GM12878 (cell line): ENCODE measurements at regions not wholly inside any gene's neighbourhood (a gene's known extent, or its start where the extent isn't known, plus 50 kb on each side); places are given as distances from the start of the nearest gene placed in this dataset.

Experiments used
- ATAC-seq: fragments of 200-7000 bp; cut with Tn5 transposase; 3 replicates; pipeline ENCODE4 v1.9.1; 2020; ENCODE audit warnings: mild to moderate bottlenecking, moderate library complexity
- BruUV-seq: library from RNA; stranded (reverse); fragments of 400-500 nt; replicated peaks from 2 replicates; lab custom pipeline; 2021; lab: Mats Ljungman, UMichigan
- CTCF ChIA-PET: fragments of 300-600 bp; sonication (Branson Sonifier 250); formaldehyde crosslinking; extraction: SDS; loops from one replicate; lab custom pipeline; 2021; ENCODE audit warnings: inconsistent platforms; lab: Yijun Ruan, JAX
- POLR2A ChIA-PET: fragments of 350-600 bp; formaldehyde crosslinking; extraction: SDS; loops from one replicate; lab custom pipeline; 2021; ENCODE audit warnings: inconsistent platforms; lab: Charles Lee
- RAD21 ChIA-PET: fragments of 300-600 bp; sonication (Branson Sonifier 250); formaldehyde crosslinking; loops from one replicate; lab custom pipeline; 2023; ENCODE audit warnings: antibody characterized with exemption; ENCODE audit not compliant: unreplicated experiment; lab: Charles Lee
- SMC1A ChIA-PET: fragments of 300-600 bp; sonication (Branson Sonifier 250); formaldehyde crosslinking; loops from one replicate; lab custom pipeline; 2023; ENCODE audit not compliant: unreplicated experiment, uncharacterized antibody; lab: Charles Lee
- DNase-seq: peaks from one replicate; pipeline ENCODE4 v3.0.0-alpha.2; 2011; ENCODE audit warnings: low read depth, low spot score
- FAIRE-seq: peaks from 3 replicates; lab custom pipeline; 2011; peaks lifted over from hg19 to GRCh38; lab: Jason Lieb, UNC
- H2AFZ ChIP-seq: 2 replicates; pipeline ENCODE4 v1.6.0; 2011; ENCODE audit warnings: low read depth, low read length, control low read depth; ENCODE audit not compliant: control insufficient read depth
- H3K27ac ChIP-seq: 2 replicates; pipeline ENCODE4 v1.5.1; 2011; ENCODE audit warnings: control low read depth; ENCODE audit not compliant: control insufficient read depth, insufficient read depth
- H3K27me3 ChIP-seq, 2 experiments: replicated peaks in 1 of 2; 2 replicates each; pipeline versions ENCODE4 v1.6.0 to v1.6.1; 2011; ENCODE audit warnings: low read length in 1 of 2; ENCODE audit not compliant: control insufficient read depth in 2 of 2, insufficient read depth in 2 of 2
- H3K36me3 ChIP-seq, 2 experiments: 2 replicates each; pipeline ENCODE4 v1.5.1; 2011; ENCODE audit warnings: low read length in 1 of 2; ENCODE audit not compliant: control insufficient read depth in 2 of 2, insufficient read depth in 2 of 2
- H3K4me1 ChIP-seq: 2 replicates; pipeline ENCODE4 v1.6.1; 2011; ENCODE audit warnings: mild to moderate bottlenecking, low read length, moderate library complexity, mixed read lengths; ENCODE audit not compliant: control insufficient read depth, insufficient read depth
- H3K4me2 ChIP-seq: 2 replicates; pipeline ENCODE4 v1.6.0; 2011; ENCODE audit warnings: control low read depth; ENCODE audit not compliant: control insufficient read depth, insufficient read depth
- H3K4me3 ChIP-seq: fragments of 200-600 bp; sonication (generic); 2 replicates; pipeline ENCODE4 v1.5.1; 2016
- H3K79me2 ChIP-seq: 2 replicates; pipeline ENCODE4 v1.6.0; 2011; ENCODE audit warnings: low read length; ENCODE audit not compliant: control insufficient read depth, insufficient read depth
- H3K9ac ChIP-seq: 2 replicates; pipeline ENCODE4 v1.8.0; 2011; ENCODE audit warnings: low read length, control low read depth, mixed read lengths; ENCODE audit not compliant: control insufficient read depth, insufficient read depth
- H3K9me3 ChIP-seq: replicated peaks from 3 replicates; pipeline ENCODE4 v1.5.1; 2011; ENCODE audit warnings: mild to moderate bottlenecking, low read length; ENCODE audit not compliant: control insufficient read depth, insufficient read depth
- H4K20me1 ChIP-seq: 2 replicates; pipeline ENCODE4 v1.6.0; 2011; ENCODE audit not compliant: control insufficient read depth, insufficient read depth
- CTCF ChIP-seq, 3 experiments: IDR thresholded peaks in 2 of 3; conservative IDR thresholded peaks in 1 of 3; 2 replicates each; pipeline ENCODE4 v1.5.1; 2011; ENCODE audit warnings: low read depth in 3 of 3, low read length in 3 of 3, mild to moderate bottlenecking in 3 of 3, control low read depth in 2 of 3, moderate library complexity in 2 of 3, inconsistent platforms in 1 of 3, mixed read lengths in 1 of 3; ENCODE audit not compliant: control insufficient read depth in 2 of 3, insufficient read depth in 1 of 3; ENCODE audit errors: extremely low read depth in 1 of 3
- FOS ChIP-seq: IDR thresholded peaks from 3 replicates; pipeline ENCODE4 v1.6.1; 2011; ENCODE audit warnings: borderline replicate concordance; ENCODE audit not compliant: insufficient read length; ENCODE audit errors: extremely low read depth
- MEF2A ChIP-seq: IDR thresholded peaks from 2 replicates; pipeline ENCODE4 v1.6.1; 2011; ENCODE audit warnings: low read depth, mild to moderate bottlenecking, low read length, moderate library complexity; ENCODE audit not compliant: insufficient read depth
- MTA3 ChIP-seq: IDR thresholded peaks from 2 replicates; pipeline ENCODE4 v1.6.1; 2012; ENCODE audit warnings: low read length, inconsistent platforms, borderline replicate concordance
- NFYA ChIP-seq: IDR thresholded peaks from 2 replicates; pipeline ENCODE4 v1.6.1; 2011; ENCODE audit warnings: low read depth, mild to moderate bottlenecking, low read length, improper control_type of control experiment, borderline replicate concordance
- PKNOX1 ChIP-seq: fragments of 450-650 bp; IDR thresholded peaks from 2 replicates; pipeline ENCODE4 v1.6.1; 2016; ENCODE audit warnings: mild to moderate bottlenecking
- POU2F2 ChIP-seq: IDR thresholded peaks from 3 replicates; pipeline ENCODE4 v1.6.1; 2011; ENCODE audit warnings: low read depth, mild to moderate bottlenecking, low read length, borderline replicate concordance
- RAD51 ChIP-seq: fragments of 450-650 bp; IDR thresholded peaks from 2 replicates; pipeline ENCODE4 v1.6.1; 2016; ENCODE audit warnings: moderate library complexity, mild to moderate bottlenecking, inconsistent platforms
- RBBP5 ChIP-seq: fragments of 200-600 bp; sonication (generic); conservative IDR thresholded peaks from 2 replicates; pipeline ENCODE4 v1.6.1; 2016
- RFX5 ChIP-seq: IDR thresholded peaks from 2 replicates; pipeline ENCODE4 v1.6.1; 2011; ENCODE audit warnings: low read depth, low read length, improper control_type of control experiment
- SIN3A ChIP-seq: IDR thresholded peaks from 2 replicates; pipeline ENCODE4 v1.6.1; 2012; ENCODE audit warnings: low read depth, low read length, improper control_type of control experiment
- SMAD1 ChIP-seq: fragments of 450-650 bp; IDR thresholded peaks from 2 replicates; pipeline ENCODE4 v1.6.1; 2018; ENCODE audit warnings: mild to moderate bottlenecking, low read depth; ENCODE audit not compliant: partially characterized antibody
- SMAD5 ChIP-seq: IDR thresholded peaks from 2 replicates; pipeline ENCODE4 v1.6.1; 2016; ENCODE audit warnings: antibody characterized with exemption, low read depth
- SREBF1 ChIP-seq: IDR thresholded peaks from 2 replicates; pipeline ENCODE4 v1.6.1; 2012; ENCODE audit warnings: mild to moderate bottlenecking, low read length
- TBL1XR1 ChIP-seq: IDR thresholded peaks from 2 replicates; pipeline ENCODE4 v1.6.1; 2012; ENCODE audit warnings: low read depth, low read length, improper control_type of control experiment
- YY1 ChIP-seq: IDR thresholded peaks from 2 replicates; pipeline ENCODE4 v1.6.1; 2011; ENCODE audit warnings: low read depth, mild to moderate bottlenecking, low read length
- ZNF384 ChIP-seq: IDR thresholded peaks from 2 replicates; pipeline ENCODE4 v1.6.1; 2012; ENCODE audit warnings: low read depth, mild to moderate bottlenecking, low read length, improper control_type of control experiment, borderline replicate concordance
- WGBS: methylation state at CpG from one replicate; pipeline ENCODE4 v1.1.6; 2016; ENCODE audit warnings: low lambda C conversion rate; ENCODE audit not compliant: insufficient replicate concordance, insufficient coverage; ENCODE audit errors: missing lambda C conversion rate; 5-methylcytosine and 5-hydroxymethylcytosine counted together
- in situ Hi-C: fragments of 300-500 bp; cut with MboI; formaldehyde crosslinking; loops from 9 replicates; pipeline ENCODE4 v1.14.3; 2018; ENCODE audit warnings: mixed read lengths
- intact Hi-C: fragments of 100-400 bp; cut with micrococcal nuclease; formaldehyde crosslinking; loops from one replicate; pipeline ENCODE4 v1.14.2; 2022; ENCODE audit not compliant: unreplicated experiment
- TF ChIP-seq, protein P1 (sequence below): IDR thresholded peaks from 2 replicates; pipeline ENCODE4 v1.6.1; 2011; ENCODE audit warnings: low read depth, mild to moderate bottlenecking, low read length, moderate library complexity, borderline replicate concordance; ENCODE audit errors: extremely low read depth
- TF ChIP-seq, protein P2 (sequence below): IDR thresholded peaks from 2 replicates; pipeline ENCODE4 v1.6.1; 2011; ENCODE audit warnings: low read depth, low read length, improper control_type of control experiment, borderline replicate concordance

GRCh38 chr7:25662841-25663800 is 434.8 kb upstream of the NPVF start (continued):
- TF ChIP-seq PKNOX1, result no peak
- TF ChIP-seq YY1, result no peak
- TF ChIP-seq SMAD1, result no peak

DNA sequence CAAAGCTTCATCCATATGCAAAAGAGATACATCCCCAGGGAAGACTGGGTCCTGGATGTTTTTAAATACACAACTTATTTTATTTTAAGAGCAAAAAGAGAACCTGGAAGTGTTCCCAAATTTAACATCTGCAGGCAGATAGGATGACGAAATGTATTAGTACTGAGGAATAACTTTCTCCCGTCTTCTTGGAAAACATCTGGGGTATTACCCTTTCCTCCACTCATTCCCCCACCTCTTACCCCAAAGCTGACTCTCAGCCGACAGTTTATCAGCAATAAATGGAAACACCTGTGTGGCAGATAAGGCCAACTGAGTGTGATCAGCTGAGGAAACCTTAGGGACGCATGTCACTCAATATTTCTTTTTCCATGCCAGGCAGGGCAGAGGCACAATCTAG is 435.6 kb upstream of the NPVF start:
- Histone ChIP-seq H3K4me3 (no peak overlapping the region), H2AFZ (no peak overlapping the region), H3K9ac (no peak overlapping the region), H3K4me1 (no peaks in the 10 kb centered on the region), H3K4me2 (no peak overlapping the region), H3K9me3 (no peaks in the 10 kb centered on the region), H3K27me3 (no peaks in the 10 kb centered on the region; a peak in 1 of 4 replicates), H3K27ac (no peak overlapping the region), H4K20me1 (no peaks in the 10 kb centered on the region), H3K79me2 (no peaks in the 10 kb centered on the region), H3K36me3 (no peaks in the 10 kb centered on the region)
- no peak for FAIRE-seq
- SMC1A ChIA-PET, result interaction anchor here (0.7 to 1.2 kb wide), 2 partner anchors 19 to 440 kb away, joined by 3 read pairs; no protein-coding TSS in a partner anchor
- in situ Hi-C loops, result no loop called here
- no TSS peak for BruUV-seq
- POLR2A ChIA-PET, result no interaction called here
- CTCF ChIA-PET, result no interaction called here
- WGBS, result 41% methylated on average over 4 of the region's 4 CpGs
- intact Hi-C loops, result no loop called here
- ATAC-seq, result no peak
- RAD21 ChIA-PET, result no interaction called here
- no peak for DNase-seq
- TF ChIP-seq SMAD5 (no peak), FOS (no peak), SIN3A (no peak), RAD51 (no peak), ZNF384 (no peak), RBBP5 (no peak), TBL1XR1 (no peak), SREBF1 (no peak), MTA3 (no peak), NFYA (no peak), MEF2A (no peak), POU2F2 (no peak), RFX5 (no peak), CTCF (IDR thresholded peaks at IDR 0.05 in 2 of 3, conservative IDR thresholded peaks at IDR 0.05 in 1 of 3; ENCODE audit: control insufficient read depth in 2 of 3, extremely low read depth in 1 of 3, insufficient read depth in 1 of 3, low read depth in 3 of 3, low read length in 3 of 3) (no peak)
- TF ChIP-seq, protein P1, sequence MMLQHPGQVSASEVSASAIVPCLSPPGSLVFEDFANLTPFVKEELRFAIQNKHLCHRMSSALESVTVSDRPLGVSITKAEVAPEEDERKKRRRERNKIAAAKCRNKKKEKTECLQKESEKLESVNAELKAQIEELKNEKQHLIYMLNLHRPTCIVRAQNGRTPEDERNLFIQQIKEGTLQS, result no peak
- TF ChIP-seq, protein P2, sequence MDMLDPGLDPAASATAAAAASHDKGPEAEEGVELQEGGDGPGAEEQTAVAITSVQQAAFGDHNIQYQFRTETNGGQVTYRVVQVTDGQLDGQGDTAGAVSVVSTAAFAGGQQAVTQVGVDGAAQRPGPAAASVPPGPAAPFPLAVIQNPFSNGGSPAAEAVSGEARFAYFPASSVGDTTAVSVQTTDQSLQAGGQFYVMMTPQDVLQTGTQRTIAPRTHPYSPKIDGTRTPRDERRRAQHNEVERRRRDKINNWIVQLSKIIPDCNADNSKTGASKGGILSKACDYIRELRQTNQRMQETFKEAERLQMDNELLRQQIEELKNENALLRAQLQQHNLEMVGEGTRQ, result no peak
